Nucleus accumbens (tissue), 56 donors: ENCODE measurements at regions not wholly inside any gene's neighbourhood (a gene's known extent, or its start where the extent isn't known, plus 50 kb on each side); places are given as distances from the start of the nearest gene placed in this dataset.

ENCODE experiments used
- DNase-seq, 56 donors: peaks; one replicate each; lab custom pipeline; 2025; lab: John Stamatoyannopoulos, UW

DNA sequence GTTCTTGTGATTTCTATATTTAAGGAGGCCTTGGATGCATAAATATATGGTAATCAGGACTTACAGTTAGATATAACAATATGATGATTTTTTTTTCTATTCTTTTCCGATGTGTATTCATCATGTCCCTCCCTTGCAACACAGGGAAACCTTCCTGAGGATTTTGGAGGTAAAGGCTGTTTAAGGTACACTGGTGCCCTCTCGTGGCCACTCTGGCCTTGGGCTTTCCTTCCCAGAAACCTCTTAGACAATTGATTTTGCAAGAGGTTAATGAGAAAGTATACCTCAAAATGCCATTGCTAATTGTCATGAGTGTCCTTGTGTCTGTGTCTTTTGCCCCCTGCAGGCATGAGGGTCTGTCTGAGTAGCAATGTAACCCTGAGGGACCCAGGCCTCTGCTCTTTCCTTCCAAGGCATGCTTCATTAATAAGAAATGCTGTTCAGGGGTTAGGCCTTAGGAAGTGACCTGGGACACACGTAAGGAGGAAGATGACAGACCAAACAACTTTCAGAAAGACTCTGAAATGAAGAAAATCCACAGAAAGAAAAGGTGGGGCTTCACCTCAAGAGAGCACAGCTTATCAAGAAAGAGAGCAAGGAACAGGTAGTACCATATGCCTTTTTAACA lies 70.3 kb upstream of the PPP2R3A start:
- peak in 52 of 56 donors; percentile 2 to 89 (median 34) for DNase-seq

- DNase-seq, result no peak
Observed at GRCh38 chr3:135895734-135896121, 69.8 kb upstream of the PPP2R3A start.

GRCh38 chr3:135896613-135897012 lies 68.9 kb upstream of the PPP2R3A start:
- no peak for DNase-seq

- DNase-seq, result no peak
Observed at GRCh38 chr3:135897715-135898114, 67.8 kb upstream of the PPP2R3A start.

DNA sequence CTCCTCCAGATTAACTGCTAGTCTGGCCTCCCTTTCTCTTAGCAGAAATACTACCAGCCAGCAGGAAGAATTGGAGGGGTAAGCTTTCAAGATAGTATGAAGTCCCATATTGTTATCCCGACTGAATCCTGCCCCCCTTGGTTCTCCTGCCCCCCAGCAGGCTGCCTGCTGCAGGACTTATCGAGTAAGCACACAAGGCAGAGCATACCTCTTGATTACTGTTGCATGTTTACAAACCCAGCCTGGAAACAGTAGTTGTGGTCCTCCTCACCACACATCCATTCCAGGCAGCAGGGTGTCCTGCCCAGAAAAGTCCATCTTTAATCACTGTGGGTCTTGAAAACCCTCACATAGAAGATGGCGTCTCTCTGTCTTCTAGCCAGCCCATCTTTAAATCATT lies 66.8 kb upstream of the PPP2R3A start:
- no peak for DNase-seq

- DNase-seq, result no peak
Observed at GRCh38 chr3:135905058-135905724, 60.3 kb upstream of the PPP2R3A start.

DNA sequence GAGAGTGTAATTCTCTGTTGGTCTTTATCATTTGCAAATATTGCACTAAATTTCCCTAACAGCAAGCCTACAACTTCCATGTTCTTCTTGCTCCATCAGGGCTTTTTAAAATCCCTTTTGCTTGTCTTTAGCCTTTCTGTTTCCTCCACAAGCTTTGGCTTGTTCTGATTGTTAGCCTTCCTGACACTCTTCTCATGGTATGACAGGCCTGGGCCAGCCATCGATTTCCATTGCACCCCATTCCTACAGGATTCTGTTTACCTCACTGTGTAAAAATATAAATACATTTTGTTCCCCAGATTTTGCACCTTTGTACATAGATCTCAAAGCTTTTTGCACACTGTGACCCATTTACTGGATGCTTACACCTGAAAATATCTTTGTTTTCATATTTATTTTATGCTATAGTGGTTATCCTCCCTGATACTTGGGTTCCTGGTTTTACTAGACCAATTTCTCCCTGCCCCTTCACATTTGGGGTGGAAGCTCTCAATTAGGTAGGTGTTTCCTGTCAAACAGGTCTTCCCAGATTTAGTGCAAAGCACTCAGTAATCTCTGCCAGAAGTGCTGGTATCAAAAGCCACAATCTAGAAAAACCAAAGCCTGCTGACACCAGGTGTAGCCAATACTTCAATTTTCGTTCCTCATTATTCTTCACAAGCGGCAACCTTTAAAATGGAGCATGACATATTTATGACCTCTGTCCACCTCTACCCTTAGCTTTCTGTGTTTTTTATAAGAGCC lies 57.9 kb upstream of the PPP2R3A start:
- no peak for DNase-seq

DNA sequence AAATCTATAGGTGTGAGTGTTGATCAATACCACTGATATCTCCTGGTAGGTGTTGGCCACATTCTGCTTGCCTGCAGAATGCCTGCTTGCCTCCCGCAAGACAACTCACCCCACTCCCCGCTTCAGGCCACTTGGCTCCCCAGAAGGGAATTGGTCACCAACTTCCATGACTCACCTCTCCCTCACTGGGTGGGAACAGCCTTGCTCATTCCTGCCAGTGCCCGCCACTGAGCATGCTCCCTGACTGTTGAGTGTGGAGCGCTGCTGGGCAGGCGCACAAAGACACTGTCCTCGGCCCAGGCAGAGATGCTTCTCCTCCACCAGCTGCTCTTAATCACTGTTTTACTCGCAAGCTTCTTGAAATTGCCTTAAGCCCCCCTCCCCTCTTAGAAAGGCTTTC lies 57.3 kb upstream of the PPP2R3A start:
- no peak for DNase-seq

DNA sequence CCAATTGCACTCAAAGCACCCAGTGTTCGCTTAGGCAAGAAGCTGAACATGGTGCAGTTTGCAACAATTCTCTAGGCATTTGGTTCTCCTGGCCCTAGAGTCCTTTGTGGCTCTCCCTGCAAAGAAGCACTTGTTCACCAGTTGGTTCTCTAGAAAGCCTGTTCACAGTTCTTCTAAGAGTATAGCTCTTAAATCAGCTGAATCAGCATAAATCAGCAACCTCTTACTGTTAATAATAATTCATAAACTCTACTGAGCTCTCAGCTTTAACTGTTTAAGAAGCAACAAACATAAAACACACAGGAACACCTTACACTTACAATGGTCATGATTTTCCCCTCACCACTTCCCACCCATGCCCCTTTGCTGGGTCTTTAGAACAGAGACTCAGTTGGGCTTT lies 56.8 kb upstream of the PPP2R3A start:
- no peak for DNase-seq

DNA sequence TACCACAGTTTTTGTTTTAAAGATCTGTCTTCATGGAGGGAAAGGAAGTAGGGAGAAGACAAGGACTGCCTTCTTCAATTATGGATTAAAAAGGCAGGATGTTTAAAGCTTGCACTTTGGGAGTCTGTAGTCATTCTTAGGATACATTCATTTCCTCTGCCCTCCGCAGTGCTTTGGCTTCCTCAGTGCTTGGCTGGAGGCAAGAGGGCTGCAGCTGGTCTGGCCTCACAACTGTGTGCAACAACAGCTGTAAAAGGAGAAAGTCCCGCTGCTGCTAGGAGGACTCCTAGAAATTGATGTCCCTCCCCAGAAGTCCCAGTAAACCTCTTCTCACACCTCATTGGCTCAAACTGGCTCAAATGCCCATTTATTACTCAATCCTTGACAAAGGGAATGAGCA lies 54.4 kb upstream of the PPP2R3A start:
- DNase-seq, result no peak

GRCh38 chr3:135915206-135915605 lies 50.3 kb upstream of the PPP2R3A start:
- DNase-seq, result no peak
